ENCODE measurements at regions not wholly inside any gene's neighbourhood (a gene's known extent, or its start where the extent isn't known, plus 50 kb on each side); places are given as distances from the start of the nearest gene placed in this dataset.

DNA sequence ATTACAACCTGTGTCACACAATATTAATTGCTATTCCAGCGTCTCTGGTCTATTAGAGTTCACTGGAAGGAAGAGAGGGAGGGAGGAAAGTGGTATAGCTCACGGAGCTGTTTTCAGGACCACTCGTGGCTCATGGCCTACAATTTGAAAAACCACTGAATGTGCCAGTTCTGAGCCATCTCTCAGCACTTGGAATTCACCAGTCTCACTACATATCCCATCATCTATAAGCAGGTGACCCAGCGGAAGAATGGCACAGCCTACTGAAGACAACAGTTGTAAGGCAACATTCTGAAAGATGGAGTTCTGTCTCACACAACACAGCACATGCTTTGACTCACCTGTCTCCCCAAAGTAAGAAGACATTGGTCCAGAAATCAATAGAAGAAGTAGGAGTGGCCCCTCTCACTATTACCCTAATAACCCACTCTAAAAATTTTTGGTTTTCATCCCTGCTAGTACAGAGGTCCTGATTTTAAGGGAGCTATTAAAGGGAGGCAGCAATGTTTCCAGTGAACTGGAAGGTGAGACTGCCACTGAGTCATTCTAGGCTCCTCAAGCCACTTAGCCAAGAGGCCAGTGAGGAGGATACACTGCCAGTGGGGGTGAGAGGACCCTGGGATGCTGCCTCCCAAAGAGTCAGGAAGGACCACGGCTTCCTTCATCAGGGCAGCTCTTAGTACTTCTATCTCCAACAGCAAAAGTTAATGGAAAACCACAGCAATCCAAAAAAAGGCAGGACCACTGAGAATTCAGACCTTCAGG is 50.0 kb upstream of the DOCK9 start:
- Histone ChIP-seq H2AFZ (ENCODE audit: low read depth, low read length) (no peak overlapping the region), H3K9me3 (ENCODE audit: low read length) (no peaks in the 10 kb centered on the region), H3K27me3 (ENCODE audit: insufficient read depth, low read length) (no peaks in the 10 kb centered on the region), H3K4me3 (ENCODE audit: low read length) (no peak overlapping the region), H3K36me3 (ENCODE audit: insufficient read depth, low read length) (no peaks in the 10 kb centered on the region), H3K4me1 (ENCODE audit: insufficient read depth, low read length) (no peaks in the 10 kb centered on the region)

- Histone ChIP-seq H2AFZ (ENCODE audit: low read depth, low read length) (no peak overlapping the region), H3K36me3 (ENCODE audit: insufficient read depth, low read length) (no peaks in the 10 kb centered on the region), H3K4me3 (ENCODE audit: low read length) (no peak overlapping the region), H3K9me3 (ENCODE audit: low read length) (no peaks in the 10 kb centered on the region), H3K4me1 (ENCODE audit: insufficient read depth, low read length) (no peaks in the 10 kb centered on the region), H3K27me3 (ENCODE audit: insufficient read depth, low read length) (no peaks in the 10 kb centered on the region)
Measured at GRCh38 chr13:99028890-99029289, 51.0 kb upstream of the DOCK9 start.

DNA sequence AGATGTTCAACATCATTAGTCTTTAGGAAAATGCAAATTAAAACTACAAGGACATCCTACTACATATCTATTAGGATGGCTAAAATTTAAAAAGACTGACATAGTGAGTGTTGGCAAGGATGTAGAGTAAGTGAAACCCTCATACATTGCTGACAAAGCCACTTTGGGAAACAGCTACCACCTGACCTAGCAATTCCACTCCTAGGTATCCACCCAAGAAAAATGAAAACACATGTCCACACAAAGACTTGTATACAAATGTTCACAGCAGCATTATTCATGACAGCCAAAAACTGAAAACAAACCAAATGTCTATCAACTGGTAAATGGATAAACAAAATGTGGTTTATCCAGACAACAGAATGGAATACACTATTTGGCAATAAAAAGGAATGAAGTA is 51.7 kb upstream of the DOCK9 start:
- H2AFZ ChIP-seq (ENCODE audit: low read depth, low read length): no peak overlapping the region
- H3K4me1 ChIP-seq (ENCODE audit: insufficient read depth, low read length): no peaks in the 10 kb centered on the region
- no peaks in the 10 kb centered on the region for H3K36me3 ChIP-seq (ENCODE audit: insufficient read depth, low read length)
- no peak overlapping the region for H3K4me3 ChIP-seq (ENCODE audit: low read length)
- no peaks in the 10 kb centered on the region for H3K9me3 ChIP-seq (ENCODE audit: low read length)
- H3K27me3 ChIP-seq (ENCODE audit: insufficient read depth, low read length): no peaks in the 10 kb centered on the region

DNA sequence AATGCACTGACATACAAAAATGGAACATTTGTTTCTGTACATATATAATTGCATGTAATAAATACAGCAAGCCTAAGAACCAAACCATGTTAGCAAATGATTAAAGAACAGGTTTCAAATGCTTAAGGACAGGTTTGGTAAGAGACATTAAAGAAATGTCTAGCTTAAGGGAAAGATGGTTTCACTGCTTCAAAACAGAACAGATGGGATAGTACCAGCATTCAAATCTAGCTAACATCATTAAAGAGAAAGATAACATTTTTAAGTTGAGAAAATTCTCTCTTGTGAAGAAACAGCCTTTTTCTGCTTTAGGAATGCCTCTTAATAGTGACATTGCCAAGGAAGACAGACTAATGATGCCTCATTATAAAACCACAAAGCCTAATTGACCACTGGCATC is 52.5 kb upstream of the DOCK9 start:
- no peaks in the 10 kb centered on the region for H3K36me3 ChIP-seq (ENCODE audit: insufficient read depth, low read length)
- H3K9me3 ChIP-seq (ENCODE audit: low read length): no peaks in the 10 kb centered on the region
- no peaks in the 10 kb centered on the region for H3K27me3 ChIP-seq (ENCODE audit: insufficient read depth, low read length)
- no peak overlapping the region for H3K4me3 ChIP-seq (ENCODE audit: low read length)
- no peak overlapping the region for H2AFZ ChIP-seq (ENCODE audit: low read depth, low read length)
- H3K4me1 ChIP-seq (ENCODE audit: insufficient read depth, low read length): no peaks in the 10 kb centered on the region

DNA sequence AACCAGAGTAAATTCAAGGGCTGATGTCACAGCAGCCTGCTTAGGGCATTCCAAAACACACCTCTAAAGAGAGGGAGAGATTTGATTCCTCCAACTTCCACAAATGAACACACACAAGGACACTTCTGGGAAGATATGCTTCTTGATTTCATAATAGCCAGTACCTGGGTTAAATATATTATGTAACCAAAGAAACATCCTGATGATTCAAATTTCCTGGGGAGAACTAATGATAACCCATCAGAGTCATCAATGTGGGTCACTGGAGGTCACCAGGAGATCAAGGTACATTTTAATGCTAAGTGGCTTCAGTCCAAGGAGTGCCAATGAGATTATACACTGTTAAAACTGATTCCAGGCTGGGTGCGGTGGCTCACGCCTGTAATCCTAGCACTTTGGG is 54.0 kb upstream of the DOCK9 start:
- H2AFZ ChIP-seq (ENCODE audit: low read depth, low read length): no peak overlapping the region

DNA sequence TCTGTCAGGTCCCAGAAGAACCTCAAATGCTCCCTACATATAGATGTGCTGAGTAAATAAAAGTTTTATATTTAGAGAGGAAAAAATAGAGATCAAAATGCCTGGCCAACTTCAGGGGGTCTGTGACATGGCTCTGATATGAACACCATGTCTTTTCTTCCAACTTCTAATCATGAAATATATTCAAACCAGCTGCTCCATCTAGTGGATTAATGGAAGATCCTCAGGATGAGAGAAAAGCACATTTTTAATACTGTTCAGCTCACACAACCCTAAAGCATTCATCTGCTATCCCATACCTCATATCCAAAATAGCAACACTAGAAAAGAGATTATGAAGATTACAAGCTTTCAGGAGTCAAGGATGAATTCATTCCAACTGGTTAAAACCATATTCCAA is 56.0 kb upstream of the DOCK9 start:
- Histone ChIP-seq H3K27me3 (ENCODE audit: insufficient read depth, low read length) (no peaks in the 10 kb centered on the region), H3K4me1 (ENCODE audit: insufficient read depth, low read length) (no peaks in the 10 kb centered on the region), H2AFZ (ENCODE audit: low read depth, low read length) (no peak overlapping the region), H3K36me3 (ENCODE audit: insufficient read depth, low read length) (no peaks in the 10 kb centered on the region), H3K4me3 (ENCODE audit: low read length) (no peak overlapping the region), H3K9me3 (ENCODE audit: low read length) (no peaks in the 10 kb centered on the region)

More for the DNA sequence above, 54.0 kb upstream of the DOCK9 start:
- H3K36me3 ChIP-seq (ENCODE audit: insufficient read depth, low read length): no peaks in the 10 kb centered on the region
- no peaks in the 10 kb centered on the region for H3K9me3 ChIP-seq (ENCODE audit: low read length)
- no peaks in the 10 kb centered on the region for H3K27me3 ChIP-seq (ENCODE audit: insufficient read depth, low read length)
- H3K4me1 ChIP-seq (ENCODE audit: insufficient read depth, low read length): no peaks in the 10 kb centered on the region
- H3K4me3 ChIP-seq (ENCODE audit: low read length): no peak overlapping the region

- no peaks in the 10 kb centered on the region for H3K27me3 ChIP-seq (ENCODE audit: insufficient read depth, low read length)
- no peak overlapping the region for H3K4me3 ChIP-seq (ENCODE audit: low read length)
- H3K36me3 ChIP-seq (ENCODE audit: insufficient read depth, low read length): no peaks in the 10 kb centered on the region
- H3K4me1 ChIP-seq (ENCODE audit: insufficient read depth, low read length): no peaks in the 10 kb centered on the region
- no peaks in the 10 kb centered on the region for H3K9me3 ChIP-seq (ENCODE audit: low read length)
- no peak overlapping the region for H2AFZ ChIP-seq (ENCODE audit: low read depth, low read length)
Measured at GRCh38 chr13:99034333-99035085, 56.6 kb upstream of the DOCK9 start.

GRCh38 chr13:99035715-99036114 is 57.9 kb upstream of the DOCK9 start:
- no peak overlapping the region for H3K4me3 ChIP-seq (ENCODE audit: low read length)
- no peaks in the 10 kb centered on the region for H3K36me3 ChIP-seq (ENCODE audit: insufficient read depth, low read length)
- no peaks in the 10 kb centered on the region for H3K27me3 ChIP-seq (ENCODE audit: insufficient read depth, low read length)
- H3K9me3 ChIP-seq (ENCODE audit: low read length): no peaks in the 10 kb centered on the region
- H2AFZ ChIP-seq (ENCODE audit: low read depth, low read length): no peak overlapping the region
- no peaks in the 10 kb centered on the region for H3K4me1 ChIP-seq (ENCODE audit: insufficient read depth, low read length)

GRCh38 chr13:99037756-99038155 is 59.9 kb upstream of the DOCK9 start:
- Histone ChIP-seq H3K9me3 (ENCODE audit: low read length) (no peaks in the 10 kb centered on the region), H2AFZ (ENCODE audit: low read depth, low read length) (no peak overlapping the region), H3K27me3 (ENCODE audit: insufficient read depth, low read length) (no peaks in the 10 kb centered on the region), H3K4me3 (ENCODE audit: low read length) (no peak overlapping the region), H3K4me1 (ENCODE audit: insufficient read depth, low read length) (no peaks in the 10 kb centered on the region), H3K36me3 (ENCODE audit: insufficient read depth, low read length) (no peaks in the 10 kb centered on the region)

DNA sequence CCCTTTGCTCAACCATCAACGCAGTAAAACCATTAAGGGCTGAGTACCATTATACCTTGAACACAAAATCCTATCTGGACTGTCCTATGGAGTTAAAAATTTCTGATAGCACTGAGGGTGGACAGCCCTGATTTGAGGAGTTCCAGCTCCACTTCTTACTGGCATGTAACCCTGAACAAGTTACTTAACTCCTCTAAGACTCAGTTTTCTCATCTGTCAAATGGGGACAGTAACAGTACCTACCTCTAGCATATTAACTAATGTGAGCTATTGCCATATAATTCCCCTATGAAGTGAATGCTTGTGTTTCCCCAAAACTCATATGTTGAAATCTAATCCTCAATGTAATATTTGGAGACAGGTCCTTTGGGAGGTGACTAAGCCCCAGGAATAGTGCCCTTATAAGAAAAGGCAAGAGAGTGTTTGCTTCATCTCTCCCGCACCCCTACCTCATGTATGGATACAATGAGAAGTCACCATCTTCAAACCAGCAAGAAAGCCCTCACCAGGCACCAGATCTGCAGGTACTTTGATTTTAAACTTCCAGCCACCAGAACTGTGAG is 61.9 kb upstream of the DOCK9 start:
- no peak overlapping the region for H3K4me3 ChIP-seq (ENCODE audit: low read length)
- H3K27me3 ChIP-seq (ENCODE audit: insufficient read depth, low read length): no peaks in the 10 kb centered on the region
- H3K9me3 ChIP-seq (ENCODE audit: low read length): no peaks in the 10 kb centered on the region
- no peaks in the 10 kb centered on the region for H3K4me1 ChIP-seq (ENCODE audit: insufficient read depth, low read length)
- no peaks in the 10 kb centered on the region for H3K36me3 ChIP-seq (ENCODE audit: insufficient read depth, low read length)
- no peak overlapping the region for H2AFZ ChIP-seq (ENCODE audit: low read depth, low read length)

- Histone ChIP-seq H3K36me3 (ENCODE audit: insufficient read depth, low read length) (no peaks in the 10 kb centered on the region), H3K27me3 (ENCODE audit: insufficient read depth, low read length) (no peaks in the 10 kb centered on the region), H3K4me3 (ENCODE audit: low read length) (no peak overlapping the region), H3K9me3 (ENCODE audit: low read length) (no peaks in the 10 kb centered on the region), H3K4me1 (ENCODE audit: insufficient read depth, low read length) (no peaks in the 10 kb centered on the region), H2AFZ (ENCODE audit: low read depth, low read length) (no peak overlapping the region)
Measured at GRCh38 chr13:99040536-99041131, 62.8 kb upstream of the DOCK9 start.

DNA sequence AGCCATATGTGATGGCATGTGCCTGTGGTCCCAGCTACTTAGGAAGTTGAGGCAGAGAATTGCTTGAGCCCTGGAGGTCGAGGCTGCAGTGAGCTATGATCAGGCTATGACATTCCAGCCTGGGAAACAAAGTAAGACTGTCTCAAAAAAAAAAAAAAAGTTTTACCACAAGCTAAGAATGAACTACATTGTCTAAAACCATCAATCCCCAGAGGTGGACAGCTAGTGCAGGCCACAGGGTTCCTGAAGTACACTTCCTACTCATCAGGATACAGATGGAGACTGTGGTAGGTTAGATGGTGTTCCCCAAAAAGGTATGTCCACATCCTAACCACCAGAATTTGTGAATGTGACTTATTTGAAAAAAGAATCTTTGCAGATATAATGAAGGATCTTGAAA is 63.5 kb upstream of the DOCK9 start:
- Histone ChIP-seq H3K4me1 (ENCODE audit: insufficient read depth, low read length) (no peaks in the 10 kb centered on the region), H3K4me3 (ENCODE audit: low read length) (no peak overlapping the region), H3K9me3 (ENCODE audit: low read length) (no peaks in the 10 kb centered on the region), H3K27me3 (ENCODE audit: insufficient read depth, low read length) (no peaks in the 10 kb centered on the region), H2AFZ (ENCODE audit: low read depth, low read length) (no peak overlapping the region), H3K36me3 (ENCODE audit: insufficient read depth, low read length) (no peaks in the 10 kb centered on the region)

- no peak overlapping the region for H2AFZ ChIP-seq (ENCODE audit: low read depth, low read length)
- H3K36me3 ChIP-seq (ENCODE audit: insufficient read depth, low read length): no peaks in the 10 kb centered on the region
- H3K4me1 ChIP-seq (ENCODE audit: insufficient read depth, low read length): no peaks in the 10 kb centered on the region
- no peaks in the 10 kb centered on the region for H3K27me3 ChIP-seq (ENCODE audit: insufficient read depth, low read length)
- no peak overlapping the region for H3K4me3 ChIP-seq (ENCODE audit: low read length)
- H3K9me3 ChIP-seq (ENCODE audit: low read length): no peaks in the 10 kb centered on the region
Measured at GRCh38 chr13:99041788-99042187, 63.9 kb upstream of the DOCK9 start.

Data from neuron (in vitro differentiated cells).